H9 (cell line): ENCODE measurements at regions not wholly inside any gene's neighbourhood (a gene's known extent, or its start where the extent isn't known, plus 50 kb on each side); places are given as distances from the start of the nearest gene placed in this dataset.

Source experiments
- DNase-seq: peaks from one replicate; pipeline ENCODE4 v3.0.0-alpha.2; 2017
- H2AFZ ChIP-seq: one replicate; pipeline ENCODE4 v1.6.1; 2013; ENCODE audit warnings: mild to moderate bottlenecking, low read length, control low read depth, moderate library complexity
- H2AK5ac ChIP-seq: 2 replicates; pipeline ENCODE4 v1.6.1; 2013; ENCODE audit warnings: low read length, control low read depth, mixed read lengths; ENCODE audit not compliant: insufficient read length
- H2BK120ac ChIP-seq: one replicate; pipeline ENCODE4 v1.6.1; 2013; ENCODE audit warnings: low read depth, mild to moderate bottlenecking, low read length, control low read depth, inconsistent platforms; ENCODE audit not compliant: poor library complexity, severe bottlenecking
- H2BK12ac ChIP-seq: 2 replicates; pipeline ENCODE4 v1.6.1; 2013; ENCODE audit warnings: low read length, control low read depth, mixed read lengths, low read depth; ENCODE audit not compliant: insufficient read length
- H2BK15ac ChIP-seq: 2 replicates; pipeline ENCODE4 v1.6.1; 2013; ENCODE audit warnings: low read depth, low read length, control low read depth
- H2BK20ac ChIP-seq: one replicate; pipeline ENCODE4 v1.6.1; 2013; ENCODE audit warnings: low read depth, mild to moderate bottlenecking, low read length, control low read depth, inconsistent platforms; ENCODE audit not compliant: poor library complexity, severe bottlenecking
- H2BK5ac ChIP-seq: 2 replicates; pipeline ENCODE4 v1.6.1; 2013; ENCODE audit warnings: low read length, control low read depth, mixed read lengths; ENCODE audit not compliant: insufficient read length
- H3K14ac ChIP-seq: 2 replicates; pipeline ENCODE4 v1.6.1; 2013; ENCODE audit warnings: low read length, control low read depth; ENCODE audit not compliant: insufficient read depth
- H3K18ac ChIP-seq: 2 replicates; pipeline ENCODE4 v1.6.1; 2013; ENCODE audit warnings: low read depth, mild to moderate bottlenecking, mixed read lengths, low read length, control low read depth; ENCODE audit not compliant: insufficient read length
- H3K23ac ChIP-seq: 2 replicates; pipeline ENCODE4 v1.6.1; 2013; ENCODE audit warnings: low read length, control low read depth, mixed read lengths, low read depth; ENCODE audit not compliant: insufficient read length
- H3K23me2 ChIP-seq: 2 replicates; pipeline ENCODE4 v1.6.1; 2013; ENCODE audit warnings: low read depth, mild to moderate bottlenecking, mixed read lengths, low read length, control low read depth; ENCODE audit not compliant: insufficient read length, poor library complexity, severe bottlenecking
- H3K27ac ChIP-seq: 2 replicates; pipeline ENCODE4 v1.5.1; 2013; ENCODE audit warnings: low read length, control low read depth, mixed read lengths, low read depth; ENCODE audit not compliant: insufficient read length
- H3K27me3 ChIP-seq: 2 replicates; pipeline ENCODE4 v1.6.1; 2013; ENCODE audit warnings: low read length, control low read depth, inconsistent platforms; ENCODE audit not compliant: insufficient read depth
- H3K4ac ChIP-seq: 2 replicates; pipeline ENCODE4 v1.6.1; 2013; ENCODE audit warnings: low read depth, mild to moderate bottlenecking, control low read depth, inconsistent platforms, low read length, moderate library complexity
- H3K4me1 ChIP-seq: 2 replicates; pipeline ENCODE4 v1.6.1; 2013; ENCODE audit warnings: low read length, control low read depth, inconsistent platforms; ENCODE audit not compliant: insufficient read depth
- H3K4me2 ChIP-seq: 2 replicates; pipeline ENCODE4 v1.6.1; 2013; ENCODE audit warnings: low read length, control low read depth, mixed read lengths; ENCODE audit not compliant: insufficient read length, insufficient read depth
- H3K56ac ChIP-seq: 2 replicates; pipeline ENCODE4 v1.6.1; 2013; ENCODE audit warnings: low read depth, mild to moderate bottlenecking, mixed read lengths, low read length, control low read depth; ENCODE audit not compliant: insufficient read length
- H3K79me1 ChIP-seq: 2 replicates; pipeline ENCODE4 v1.6.1; 2013; ENCODE audit warnings: low read depth, mild to moderate bottlenecking, moderate library complexity, low read length, control low read depth, inconsistent platforms; ENCODE audit not compliant: insufficient read depth, poor library complexity, severe bottlenecking
- H3K79me2 ChIP-seq: 2 replicates; pipeline ENCODE4 v1.6.1; 2013; ENCODE audit warnings: low read length, control low read depth, inconsistent platforms; ENCODE audit not compliant: insufficient read depth
- H3K9ac ChIP-seq: 2 replicates; pipeline ENCODE4 v1.6.1; 2013; ENCODE audit warnings: low read length, control low read depth, mixed read lengths; ENCODE audit not compliant: insufficient read length; ENCODE audit errors: extremely low read depth
- H3K9me3 ChIP-seq: one replicate; pipeline ENCODE4 v1.6.1; 2013; ENCODE audit warnings: low read depth, low read length, inconsistent platforms; ENCODE audit not compliant: control insufficient read depth
- H3T11ph ChIP-seq: one replicate; pipeline ENCODE4 v1.6.1; 2013; ENCODE audit warnings: mild to moderate bottlenecking, low read length, control low read depth, inconsistent platforms
- H4K20me1 ChIP-seq: one replicate; pipeline ENCODE4 v1.6.1; 2013; ENCODE audit not compliant: control insufficient read depth, insufficient read length, insufficient read depth
- H4K5ac ChIP-seq: 2 replicates; pipeline ENCODE4 v1.6.1; 2013; ENCODE audit warnings: low read depth, mild to moderate bottlenecking, mixed read lengths, low read length, control low read depth; ENCODE audit not compliant: insufficient read length
- H4K8ac ChIP-seq: replicated peaks from 2 replicates; pipeline ENCODE4 v1.6.1; 2013; ENCODE audit warnings: low read length, control low read depth, mixed read lengths, low read depth; ENCODE audit not compliant: insufficient read length
- H4K91ac ChIP-seq: 2 replicates; pipeline ENCODE4 v1.6.1; 2013; ENCODE audit warnings: low read depth, mild to moderate bottlenecking, moderate library complexity, mixed read lengths, low read length, control low read depth; ENCODE audit not compliant: insufficient read length
- H3K27ac Mint-ChIP-seq, 3 experiments: 2 replicates in 2 of 3; 3 replicates in 1 of 3; pipeline ENCODE4 v1.8.0; 2020 to 2021; ENCODE audit warnings: mixed read lengths in 3 of 3, mild to moderate bottlenecking in 1 of 3, moderate library complexity in 1 of 3
- H3K27me3 Mint-ChIP-seq: 2 replicates; pipeline ENCODE4 v1.8.0; 2021; ENCODE audit warnings: low read depth, mild to moderate bottlenecking, moderate library complexity, mixed read lengths
- H3K36me3 Mint-ChIP-seq, 3 experiments: 2 replicates in 2 of 3; 3 replicates in 1 of 3; pipeline ENCODE4 v1.8.0; 2020 to 2021; ENCODE audit warnings: low read depth in 3 of 3, mixed read lengths in 3 of 3; ENCODE audit not compliant: insufficient read depth in 1 of 3
- H3K4me1 Mint-ChIP-seq, 2 experiments: 2 replicates each; pipeline ENCODE4 v1.8.0; 2020; ENCODE audit warnings: mixed read lengths in 2 of 2
- H3K4me3 Mint-ChIP-seq, 2 experiments: 2 replicates in 1 of 2; 3 replicates in 1 of 2; pipeline ENCODE4 v1.8.0; 2020 to 2021; ENCODE audit warnings: mild to moderate bottlenecking in 2 of 2, mixed read lengths in 2 of 2, moderate library complexity in 1 of 2
- H3K9me3 Mint-ChIP-seq, 2 experiments: 2 replicates in 1 of 2; 3 replicates in 1 of 2; pipeline ENCODE4 v1.8.0; 2020; ENCODE audit warnings: mild to moderate bottlenecking in 2 of 2, mixed read lengths in 2 of 2, moderate library complexity in 1 of 2
- CTCF ChIP-seq: fragments of 200-600 bp; sonication (generic); conservative IDR thresholded peaks from 3 replicates; pipeline ENCODE4 v1.8.0; 2021; ENCODE audit warnings: antibody characterized with exemption, mild to moderate bottlenecking
- WGBS: extraction: QIAGEN DNeasy Blood & Tissue Kit; methylation state at CpG from one replicate; pipeline ENCODE4 v1.1.7; 2013; ENCODE audit warnings: missing lambda C conversion rate, low lambda C conversion rate, mixed read lengths; ENCODE audit not compliant: insufficient read length; ENCODE audit errors: extremely low coverage; 5-methylcytosine and 5-hydroxymethylcytosine counted together

GRCh38 chr5:74991522-74991921 is 60.8 kb downstream of the GCNT4 start:
- peaks cover 0 to 7% (median 3%) of the 10 kb centered on the region in 3 experiments; a peak in 2 of 7 replicates for H3K36me3 Mint-ChIP-seq
- Histone ChIP-seq H4K91ac (no peak overlapping the region), H2BK120ac (no peak overlapping the region), H3K27me3 (no peaks in the 10 kb centered on the region), H3K18ac (no peak overlapping the region), H3K4me2 (no peak overlapping the region), H3K23ac (no peak overlapping the region), H3K79me1 (no peaks in the 10 kb centered on the region), H3K79me2 (no peaks in the 10 kb centered on the region), H3K4ac (no peak overlapping the region), H3K9ac (no peak overlapping the region), H4K20me1 (no peaks in the 10 kb centered on the region), H3T11ph (no peak overlapping the region), H3K23me2 (no peaks in the 10 kb centered on the region), H3K27ac (no peak overlapping the region), H2BK20ac (no peak overlapping the region), H2AFZ (no peak overlapping the region), H2BK12ac (no peak overlapping the region), H3K4me1 (no peaks in the 10 kb centered on the region), H2AK5ac (no peak overlapping the region), H3K56ac (no peak overlapping the region), H4K8ac (no peak overlapping the region), H4K5ac (no peak overlapping the region), H3K14ac (no peak overlapping the region), H3K9me3 (no peaks in the 10 kb centered on the region), H2BK15ac (no peak overlapping the region), H2BK5ac (no peak overlapping the region)
- no peak overlapping the region for H3K4me3 Mint-ChIP-seq
- no CpG with 5 or more reads among the region's 2 CpGs for WGBS
- peaks cover 2% of the 10 kb centered on the region; the same call in 1 of the 2 replicates for H3K27me3 Mint-ChIP-seq
- DNase-seq = no peak
- no peak for TF ChIP-seq CTCF
- H3K4me1 Mint-ChIP-seq = no peaks in the 10 kb centered on the region
- peaks cover 8% of the 10 kb centered on the region in 2 experiments for H3K9me3 Mint-ChIP-seq
- no peak overlapping the region for H3K27ac Mint-ChIP-seq
